Testis (tissue), 2 donors: ENCODE measurements at regions not wholly inside any gene's neighbourhood (a gene's known extent, or its start where the extent isn't known, plus 50 kb on each side); places are given as distances from the start of the nearest gene placed in this dataset.

ENCODE experiments used
- POLR2A ChIP-seq: fragments of 450-650 bp; IDR thresholded peaks from one replicate; pipeline ENCODE4 v1.6.1; 2017; ENCODE audit warnings: antibody characterized with exemption, mild to moderate bottlenecking, moderate library complexity
- TF ChIP-seq, protein P1 (sequence below), 3 experiments: fragments of 450-650 bp in 2 of 3; fragments of 200-600 bp in 1 of 3; sonication (generic) in 1 of 3; IDR thresholded peaks; one replicate each; pipeline ENCODE4 v1.5.1; 2016 to 2019; ENCODE audit warnings: antibody characterized with exemption in 3 of 3, mild to moderate bottlenecking in 2 of 3, moderate library complexity in 1 of 3

DNA sequence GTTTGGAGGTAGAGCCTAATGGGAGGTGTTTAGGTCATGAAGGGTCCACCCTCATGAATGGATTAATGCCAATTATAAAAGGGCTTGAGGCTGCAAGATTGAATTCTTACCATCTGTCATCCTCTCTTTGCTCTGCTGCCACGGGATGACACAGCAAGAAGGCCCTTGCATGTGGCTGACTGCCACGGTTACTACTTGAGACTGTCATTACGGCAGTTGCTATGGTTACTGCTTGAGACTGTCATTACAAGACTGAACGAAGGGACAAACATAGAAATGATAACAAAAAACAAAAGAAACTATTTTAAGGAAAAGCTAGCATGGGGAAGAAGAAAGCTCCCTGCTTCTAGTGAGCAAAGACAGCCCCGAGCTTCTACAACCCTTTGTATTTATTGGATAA, 715.0 kb downstream of the TFAP2A start:
- TF ChIP-seq, protein P1, sequence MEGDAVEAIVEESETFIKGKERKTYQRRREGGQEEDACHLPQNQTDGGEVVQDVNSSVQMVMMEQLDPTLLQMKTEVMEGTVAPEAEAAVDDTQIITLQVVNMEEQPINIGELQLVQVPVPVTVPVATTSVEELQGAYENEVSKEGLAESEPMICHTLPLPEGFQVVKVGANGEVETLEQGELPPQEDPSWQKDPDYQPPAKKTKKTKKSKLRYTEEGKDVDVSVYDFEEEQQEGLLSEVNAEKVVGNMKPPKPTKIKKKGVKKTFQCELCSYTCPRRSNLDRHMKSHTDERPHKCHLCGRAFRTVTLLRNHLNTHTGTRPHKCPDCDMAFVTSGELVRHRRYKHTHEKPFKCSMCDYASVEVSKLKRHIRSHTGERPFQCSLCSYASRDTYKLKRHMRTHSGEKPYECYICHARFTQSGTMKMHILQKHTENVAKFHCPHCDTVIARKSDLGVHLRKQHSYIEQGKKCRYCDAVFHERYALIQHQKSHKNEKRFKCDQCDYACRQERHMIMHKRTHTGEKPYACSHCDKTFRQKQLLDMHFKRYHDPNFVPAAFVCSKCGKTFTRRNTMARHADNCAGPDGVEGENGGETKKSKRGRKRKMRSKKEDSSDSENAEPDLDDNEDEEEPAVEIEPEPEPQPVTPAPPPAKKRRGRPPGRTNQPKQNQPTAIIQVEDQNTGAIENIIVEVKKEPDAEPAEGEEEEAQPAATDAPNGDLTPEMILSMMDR (IDR thresholded peaks at IDR 0.05): no peak
- TF ChIP-seq POLR2A: no peak
